Adipocyte (in vitro differentiated cells): ENCODE measurements at regions not wholly inside any gene's neighbourhood (a gene's known extent, or its start where the extent isn't known, plus 50 kb on each side); places are given as distances from the start of the nearest gene placed in this dataset.

ENCODE experiments used
- DNase-seq: peaks from one replicate; pipeline ENCODE4 v3.0.0-alpha.2; 2015; ENCODE audit warnings: low read depth
- H3K27me3 ChIP-seq: replicated peaks from 2 replicates; pipeline ENCODE4 v1.7.0; 2013; ENCODE audit warnings: mild to moderate bottlenecking, low read length, moderate library complexity; ENCODE audit not compliant: control insufficient read depth, insufficient read depth
- H3K36me3 ChIP-seq: 2 replicates; pipeline ENCODE4 v1.7.0; 2013; ENCODE audit warnings: low read length, mild to moderate bottlenecking, moderate library complexity; ENCODE audit not compliant: control insufficient read depth, insufficient read depth, severe bottlenecking
- H3K4me1 ChIP-seq: 2 replicates; pipeline ENCODE4 v1.7.0; 2013; ENCODE audit warnings: mild to moderate bottlenecking, low read length, moderate library complexity; ENCODE audit not compliant: control insufficient read depth, insufficient read depth
- H3K4me3 ChIP-seq: 2 replicates; pipeline ENCODE4 v1.7.0; 2013; ENCODE audit warnings: mild to moderate bottlenecking, low read length, moderate library complexity
- H3K9ac ChIP-seq: 2 replicates; pipeline ENCODE4 v1.7.0; 2013; ENCODE audit warnings: mild to moderate bottlenecking, low read length, moderate library complexity
- H3K9me3 ChIP-seq: 2 replicates; pipeline ENCODE4 v1.7.0; 2013; ENCODE audit warnings: mild to moderate bottlenecking, low read length, moderate library complexity; ENCODE audit not compliant: control insufficient read depth

- Histone ChIP-seq H3K36me3 (no peaks in the 10 kb centered on the region), H3K4me1 (no peaks in the 10 kb centered on the region), H3K9ac (no peak overlapping the region), H3K9me3 (no peaks in the 10 kb centered on the region), H3K27me3 (no peaks in the 10 kb centered on the region), H3K4me3 (no peak overlapping the region)
- DNase-seq: no peak
Measured at GRCh38 chr3:30974071-30974470, 79.6 kb upstream of the GADL1 start.

GRCh38 chr3:30977592-30977991, 83.1 kb upstream of the GADL1 start:
- Histone ChIP-seq H3K4me1 (no peaks in the 10 kb centered on the region), H3K4me3 (no peak overlapping the region), H3K9ac (no peak overlapping the region), H3K9me3 (no peaks in the 10 kb centered on the region), H3K27me3 (no peaks in the 10 kb centered on the region), H3K36me3 (no peaks in the 10 kb centered on the region)
- DNase-seq: no peak

- Histone ChIP-seq H3K36me3 (no peaks in the 10 kb centered on the region), H3K4me3 (no peak overlapping the region), H3K9me3 (no peaks in the 10 kb centered on the region), H3K9ac (no peak overlapping the region), H3K27me3 (no peaks in the 10 kb centered on the region), H3K4me1 (peaks cover 4% of the 10 kb centered on the region)
- no peak for DNase-seq
Measured at GRCh38 chr3:30980993-30981392, 86.5 kb upstream of the GADL1 start.

GRCh38 chr3:30982416-30983075, 88.1 kb upstream of the GADL1 start:
- H3K9ac ChIP-seq: no peak overlapping the region
- DNase-seq: no peak
- no peaks in the 10 kb centered on the region for H3K36me3 ChIP-seq
- H3K4me3 ChIP-seq: no peak overlapping the region
- H3K9me3 ChIP-seq: no peaks in the 10 kb centered on the region
- H3K4me1 ChIP-seq: peaks cover 4% of the 10 kb centered on the region
- H3K27me3 ChIP-seq: no peaks in the 10 kb centered on the region

- no peak overlapping the region for H3K4me3 ChIP-seq
- no peaks in the 10 kb centered on the region for H3K36me3 ChIP-seq
- H3K27me3 ChIP-seq: peaks cover 5% of the 10 kb centered on the region
- H3K4me1 ChIP-seq: peaks cover 4% of the 10 kb centered on the region
- no peaks in the 10 kb centered on the region for H3K9me3 ChIP-seq
- H3K9ac ChIP-seq: no peak overlapping the region
- no peak for DNase-seq
Measured at GRCh38 chr3:30984855-30985749, 90.6 kb upstream of the GADL1 start.

- Histone ChIP-seq H3K9ac (no peak overlapping the region), H3K4me1 (peaks cover 4% of the 10 kb centered on the region), H3K36me3 (no peaks in the 10 kb centered on the region), H3K4me3 (no peak overlapping the region), H3K9me3 (no peaks in the 10 kb centered on the region), H3K27me3 (peaks cover 5% of the 10 kb centered on the region)
- DNase-seq: no peak
Measured at GRCh38 chr3:30986551-30986950, 92.1 kb upstream of the GADL1 start.

GRCh38 chr3:30988769-30989168, 94.3 kb upstream of the GADL1 start:
- Histone ChIP-seq H3K27me3 (peaks cover 5% of the 10 kb centered on the region), H3K9me3 (no peaks in the 10 kb centered on the region), H3K4me3 (no peak overlapping the region), H3K9ac (no peak overlapping the region), H3K36me3 (no peaks in the 10 kb centered on the region), H3K4me1 (peaks cover 4% of the 10 kb centered on the region)
- no peak for DNase-seq

GRCh38 chr3:30989276-30990030, 95.0 kb upstream of the GADL1 start:
- no peak for DNase-seq
- Histone ChIP-seq H3K9ac (no peak overlapping the region), H3K36me3 (no peaks in the 10 kb centered on the region), H3K9me3 (no peaks in the 10 kb centered on the region), H3K27me3 (peaks cover 5% of the 10 kb centered on the region), H3K4me3 (no peak overlapping the region), H3K4me1 (peaks cover 4% of the 10 kb centered on the region)

GRCh38 chr3:30996467-30996866, 102.0 kb upstream of the GADL1 start:
- H3K9ac ChIP-seq: no peak overlapping the region
- H3K27me3 ChIP-seq: no peaks in the 10 kb centered on the region
- no peak for DNase-seq
- H3K9me3 ChIP-seq: peaks cover 4% of the 10 kb centered on the region
- H3K4me3 ChIP-seq: no peak overlapping the region
- H3K36me3 ChIP-seq: no peaks in the 10 kb centered on the region
- no peaks in the 10 kb centered on the region for H3K4me1 ChIP-seq

- Histone ChIP-seq H3K36me3 (no peaks in the 10 kb centered on the region), H3K4me1 (peaks cover 9% of the 10 kb centered on the region), H3K9me3 (no peaks in the 10 kb centered on the region), H3K4me3 (no peak overlapping the region), H3K27me3 (no peaks in the 10 kb centered on the region), H3K9ac (no peak overlapping the region)
- DNase-seq: no peak
Measured at GRCh38 chr3:31002730-31003129, 108.3 kb upstream of the GADL1 start.

- Histone ChIP-seq H3K4me1 (peaks cover 9% of the 10 kb centered on the region), H3K4me3 (no peak overlapping the region), H3K36me3 (no peaks in the 10 kb centered on the region), H3K27me3 (no peaks in the 10 kb centered on the region), H3K9ac (no peak overlapping the region), H3K9me3 (no peaks in the 10 kb centered on the region)
- DNase-seq: peak; percentile 84
Measured at GRCh38 chr3:31004025-31004678, 109.7 kb upstream of the GADL1 start.
